PC-9 (cell line): ENCODE measurements at regions not wholly inside any gene's neighbourhood (a gene's known extent, or its start where the extent isn't known, plus 50 kb on each side); places are given as distances from the start of the nearest gene placed in this dataset.

ENCODE experiments used
- EZH2 ChIP-seq: fragments of 200-600 bp; sonication (generic); IDR thresholded peaks from 2 replicates; pipeline ENCODE4 v1.8.0; 2017; ENCODE audit warnings: antibody characterized with exemption, low read depth
- TF ChIP-seq, protein P1 (sequence below): fragments of 200-600 bp; sonication (generic); conservative IDR thresholded peaks from 2 replicates; pipeline ENCODE4 v1.6.1; 2017; ENCODE audit warnings: mixed run types, antibody characterized with exemption, mild to moderate bottlenecking, moderate library complexity

- TF ChIP-seq, protein P1, sequence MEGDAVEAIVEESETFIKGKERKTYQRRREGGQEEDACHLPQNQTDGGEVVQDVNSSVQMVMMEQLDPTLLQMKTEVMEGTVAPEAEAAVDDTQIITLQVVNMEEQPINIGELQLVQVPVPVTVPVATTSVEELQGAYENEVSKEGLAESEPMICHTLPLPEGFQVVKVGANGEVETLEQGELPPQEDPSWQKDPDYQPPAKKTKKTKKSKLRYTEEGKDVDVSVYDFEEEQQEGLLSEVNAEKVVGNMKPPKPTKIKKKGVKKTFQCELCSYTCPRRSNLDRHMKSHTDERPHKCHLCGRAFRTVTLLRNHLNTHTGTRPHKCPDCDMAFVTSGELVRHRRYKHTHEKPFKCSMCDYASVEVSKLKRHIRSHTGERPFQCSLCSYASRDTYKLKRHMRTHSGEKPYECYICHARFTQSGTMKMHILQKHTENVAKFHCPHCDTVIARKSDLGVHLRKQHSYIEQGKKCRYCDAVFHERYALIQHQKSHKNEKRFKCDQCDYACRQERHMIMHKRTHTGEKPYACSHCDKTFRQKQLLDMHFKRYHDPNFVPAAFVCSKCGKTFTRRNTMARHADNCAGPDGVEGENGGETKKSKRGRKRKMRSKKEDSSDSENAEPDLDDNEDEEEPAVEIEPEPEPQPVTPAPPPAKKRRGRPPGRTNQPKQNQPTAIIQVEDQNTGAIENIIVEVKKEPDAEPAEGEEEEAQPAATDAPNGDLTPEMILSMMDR: no peak
- no peak for TF ChIP-seq EZH2
These were observed 147.8 kb downstream of the FBLN2 start for GRCh38 chr3:13696699-13697098.
